GM12878 (cell line): ENCODE measurements at regions not wholly inside any gene's neighbourhood (a gene's known extent, or its start where the extent isn't known, plus 50 kb on each side); places are given as distances from the start of the nearest gene placed in this dataset.

Experiments used
- ATAC-seq: fragments of 200-7000 bp; cut with Tn5 transposase; 3 replicates; pipeline ENCODE4 v1.9.1; 2020; ENCODE audit warnings: mild to moderate bottlenecking, moderate library complexity
- BruUV-seq: library from RNA; stranded (reverse); fragments of 400-500 nt; replicated peaks from 2 replicates; lab custom pipeline; 2021; lab: Mats Ljungman, UMichigan
- CTCF ChIA-PET: fragments of 300-600 bp; sonication (Branson Sonifier 250); formaldehyde crosslinking; extraction: SDS; loops from one replicate; lab custom pipeline; 2021; ENCODE audit warnings: inconsistent platforms; lab: Yijun Ruan, JAX
- POLR2A ChIA-PET: fragments of 350-600 bp; formaldehyde crosslinking; extraction: SDS; loops from one replicate; lab custom pipeline; 2021; ENCODE audit warnings: inconsistent platforms; lab: Charles Lee
- RAD21 ChIA-PET: fragments of 300-600 bp; sonication (Branson Sonifier 250); formaldehyde crosslinking; loops from one replicate; lab custom pipeline; 2023; ENCODE audit warnings: antibody characterized with exemption; ENCODE audit not compliant: unreplicated experiment; lab: Charles Lee
- SMC1A ChIA-PET: fragments of 300-600 bp; sonication (Branson Sonifier 250); formaldehyde crosslinking; loops from one replicate; lab custom pipeline; 2023; ENCODE audit not compliant: unreplicated experiment, uncharacterized antibody; lab: Charles Lee
- DNase-seq: peaks from one replicate; pipeline ENCODE4 v3.0.0-alpha.2; 2011; ENCODE audit warnings: low read depth, low spot score
- FAIRE-seq: peaks from 3 replicates; lab custom pipeline; 2011; peaks lifted over from hg19 to GRCh38; lab: Jason Lieb, UNC
- H2AFZ ChIP-seq: 2 replicates; pipeline ENCODE4 v1.6.0; 2011; ENCODE audit warnings: low read depth, low read length, control low read depth; ENCODE audit not compliant: control insufficient read depth
- H3K27ac ChIP-seq: 2 replicates; pipeline ENCODE4 v1.5.1; 2011; ENCODE audit warnings: control low read depth; ENCODE audit not compliant: control insufficient read depth, insufficient read depth
- H3K27me3 ChIP-seq, 2 experiments: replicated peaks in 1 of 2; 2 replicates each; pipeline versions ENCODE4 v1.6.0 to v1.6.1; 2011; ENCODE audit warnings: low read length in 1 of 2; ENCODE audit not compliant: control insufficient read depth in 2 of 2, insufficient read depth in 2 of 2
- H3K36me3 ChIP-seq, 2 experiments: 2 replicates each; pipeline ENCODE4 v1.5.1; 2011; ENCODE audit warnings: low read length in 1 of 2; ENCODE audit not compliant: control insufficient read depth in 2 of 2, insufficient read depth in 2 of 2
- H3K4me1 ChIP-seq: 2 replicates; pipeline ENCODE4 v1.6.1; 2011; ENCODE audit warnings: mild to moderate bottlenecking, low read length, moderate library complexity, mixed read lengths; ENCODE audit not compliant: control insufficient read depth, insufficient read depth
- H3K4me2 ChIP-seq: 2 replicates; pipeline ENCODE4 v1.6.0; 2011; ENCODE audit warnings: control low read depth; ENCODE audit not compliant: control insufficient read depth, insufficient read depth
- H3K4me3 ChIP-seq: fragments of 200-600 bp; sonication (generic); 2 replicates; pipeline ENCODE4 v1.5.1; 2016
- H3K79me2 ChIP-seq: 2 replicates; pipeline ENCODE4 v1.6.0; 2011; ENCODE audit warnings: low read length; ENCODE audit not compliant: control insufficient read depth, insufficient read depth
- H3K9ac ChIP-seq: 2 replicates; pipeline ENCODE4 v1.8.0; 2011; ENCODE audit warnings: low read length, control low read depth, mixed read lengths; ENCODE audit not compliant: control insufficient read depth, insufficient read depth
- H3K9me3 ChIP-seq: replicated peaks from 3 replicates; pipeline ENCODE4 v1.5.1; 2011; ENCODE audit warnings: mild to moderate bottlenecking, low read length; ENCODE audit not compliant: control insufficient read depth, insufficient read depth
- H4K20me1 ChIP-seq: 2 replicates; pipeline ENCODE4 v1.6.0; 2011; ENCODE audit not compliant: control insufficient read depth, insufficient read depth
- CREM ChIP-seq: IDR thresholded peaks from 2 replicates; pipeline ENCODE4 v1.6.1; 2014; ENCODE audit warnings: antibody characterized with exemption, low read depth
- DPF2 ChIP-seq: fragments of 450-650 bp; IDR thresholded peaks from 2 replicates; pipeline ENCODE4 v1.6.1; 2017; ENCODE audit warnings: mild to moderate bottlenecking
- EGR1 ChIP-seq, 2 experiments: IDR thresholded peaks; 1 replicate in 1 of 2; 2 replicates in 1 of 2; pipeline ENCODE4 v1.6.1; 2011 to 2012; ENCODE audit warnings: low read depth in 2 of 2, low read length in 2 of 2, borderline replicate concordance in 1 of 2, mild to moderate bottlenecking in 1 of 2, moderate library complexity in 1 of 2
- FOS ChIP-seq: IDR thresholded peaks from 3 replicates; pipeline ENCODE4 v1.6.1; 2011; ENCODE audit warnings: borderline replicate concordance; ENCODE audit not compliant: insufficient read length; ENCODE audit errors: extremely low read depth
- GATAD2B ChIP-seq: fragments of 450-650 bp; conservative IDR thresholded peaks from 2 replicates; pipeline ENCODE4 v1.6.1; 2017; ENCODE audit warnings: low read depth, mild to moderate bottlenecking, moderate library complexity
- MEF2A ChIP-seq: IDR thresholded peaks from 2 replicates; pipeline ENCODE4 v1.6.1; 2011; ENCODE audit warnings: low read depth, mild to moderate bottlenecking, low read length, moderate library complexity; ENCODE audit not compliant: insufficient read depth
- MTA3 ChIP-seq: IDR thresholded peaks from 2 replicates; pipeline ENCODE4 v1.6.1; 2012; ENCODE audit warnings: low read length, inconsistent platforms, borderline replicate concordance
- MXI1 ChIP-seq: fragments of 150-350 bp; IDR thresholded peaks from 2 replicates; pipeline ENCODE4 v1.6.1; 2011; ENCODE audit warnings: low read depth, mild to moderate bottlenecking, inconsistent platforms, low read length, improper control_type of control experiment
- MYC ChIP-seq: IDR thresholded peaks from 2 replicates; pipeline ENCODE4 v1.6.1; 2011; ENCODE audit warnings: mild to moderate bottlenecking, low read length, moderate library complexity, inconsistent platforms; ENCODE audit not compliant: insufficient read depth, insufficient replicate concordance, insufficient read length, severe bottlenecking
- PAX5 ChIP-seq: IDR thresholded peaks from 2 replicates; pipeline ENCODE4 v1.6.1; 2011; ENCODE audit warnings: low read depth, low read length, borderline replicate concordance
- RB1 ChIP-seq: fragments of 450-650 bp; formaldehyde crosslinking; IDR thresholded peaks from 2 replicates; pipeline ENCODE4 v1.6.1; 2017; ENCODE audit warnings: mild to moderate bottlenecking, borderline replicate concordance
- RUNX3 ChIP-seq: IDR thresholded peaks from 2 replicates; pipeline ENCODE4 v1.6.1; 2012; ENCODE audit warnings: low read length, inconsistent platforms
- SIX5 ChIP-seq: IDR thresholded peaks from 2 replicates; pipeline ENCODE4 v1.6.1; 2011; ENCODE audit warnings: mild to moderate bottlenecking, low read depth, low read length, moderate library complexity; ENCODE audit not compliant: severe bottlenecking
- TAF1 ChIP-seq: IDR thresholded peaks from 2 replicates; pipeline ENCODE4 v1.6.1; 2011; ENCODE audit warnings: mild to moderate bottlenecking, low read depth, low read length, borderline replicate concordance
- TBL1XR1 ChIP-seq: IDR thresholded peaks from 2 replicates; pipeline ENCODE4 v1.6.1; 2012; ENCODE audit warnings: low read depth, low read length, improper control_type of control experiment
- ZNF217 ChIP-seq: fragments of 450-650 bp; IDR thresholded peaks from 2 replicates; pipeline ENCODE4 v1.6.1; 2017; ENCODE audit warnings: antibody characterized with exemption, mild to moderate bottlenecking
- ZNF622 ChIP-seq: fragments of 450-650 bp; IDR thresholded peaks from 2 replicates; pipeline ENCODE4 v1.6.1; 2017; ENCODE audit warnings: mild to moderate bottlenecking, inconsistent platforms
- WGBS: methylation state at CpG from one replicate; pipeline ENCODE4 v1.1.6; 2016; ENCODE audit warnings: low lambda C conversion rate; ENCODE audit not compliant: insufficient replicate concordance, insufficient coverage; ENCODE audit errors: missing lambda C conversion rate; 5-methylcytosine and 5-hydroxymethylcytosine counted together
- in situ Hi-C: fragments of 300-500 bp; cut with MboI; formaldehyde crosslinking; loops from 9 replicates; pipeline ENCODE4 v1.14.3; 2018; ENCODE audit warnings: mixed read lengths
- intact Hi-C: fragments of 100-400 bp; cut with micrococcal nuclease; formaldehyde crosslinking; loops from one replicate; pipeline ENCODE4 v1.14.2; 2022; ENCODE audit not compliant: unreplicated experiment
- TF ChIP-seq, protein P1 (sequence below): fragments of 450-650 bp; IDR thresholded peaks from 2 replicates; pipeline ENCODE4 v1.6.1; 2018; ENCODE audit warnings: borderline replicate concordance, mild to moderate bottlenecking; ENCODE audit not compliant: partially characterized antibody

DNA sequence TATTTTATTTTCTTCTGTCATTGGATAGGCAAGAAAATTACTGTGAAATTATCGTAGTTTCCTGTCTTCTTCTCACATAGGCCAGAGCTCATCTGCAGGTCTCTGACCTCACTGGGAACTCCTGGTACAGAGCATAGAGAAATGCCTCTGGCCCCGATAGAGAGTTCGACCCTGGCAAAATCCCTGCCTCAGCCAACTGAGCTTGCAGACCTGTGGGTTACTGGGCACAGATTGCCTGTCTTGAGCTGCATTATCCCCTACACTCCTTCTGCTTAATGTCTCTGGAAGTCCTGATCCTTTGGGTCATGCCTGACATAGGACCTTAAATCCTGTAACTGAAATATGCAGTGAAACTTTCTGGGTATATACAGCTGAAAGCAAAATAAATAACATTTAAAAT, 439.3 kb upstream of the CTNND2 start (continued):
- no peak for TF ChIP-seq MEF2A
- no peak for TF ChIP-seq RB1
- TF ChIP-seq EGR1 (IDR thresholded peaks at IDR 0.05; ENCODE audit: borderline replicate concordance in 1 of 2, low read depth in 2 of 2, low read length in 2 of 2), result no peak
- TF ChIP-seq, all 136 proteins: peak for 0

- H3K36me3 ChIP-seq, result no peaks in the 10 kb centered on the region
- H2AFZ ChIP-seq, result no peak overlapping the region
- TF ChIP-seq MYC (no peak), TBL1XR1 (no peak), MXI1 (no peak), SIX5 (no peak), MTA3 (no peak), TAF1 (no peak), RUNX3 (no peak), ZNF622 (no peak), ZNF217 (no peak), CREM (no peak), PAX5 (no peak), DPF2 (no peak), GATAD2B (no peak), FOS (no peak)
- TF ChIP-seq, protein P1, sequence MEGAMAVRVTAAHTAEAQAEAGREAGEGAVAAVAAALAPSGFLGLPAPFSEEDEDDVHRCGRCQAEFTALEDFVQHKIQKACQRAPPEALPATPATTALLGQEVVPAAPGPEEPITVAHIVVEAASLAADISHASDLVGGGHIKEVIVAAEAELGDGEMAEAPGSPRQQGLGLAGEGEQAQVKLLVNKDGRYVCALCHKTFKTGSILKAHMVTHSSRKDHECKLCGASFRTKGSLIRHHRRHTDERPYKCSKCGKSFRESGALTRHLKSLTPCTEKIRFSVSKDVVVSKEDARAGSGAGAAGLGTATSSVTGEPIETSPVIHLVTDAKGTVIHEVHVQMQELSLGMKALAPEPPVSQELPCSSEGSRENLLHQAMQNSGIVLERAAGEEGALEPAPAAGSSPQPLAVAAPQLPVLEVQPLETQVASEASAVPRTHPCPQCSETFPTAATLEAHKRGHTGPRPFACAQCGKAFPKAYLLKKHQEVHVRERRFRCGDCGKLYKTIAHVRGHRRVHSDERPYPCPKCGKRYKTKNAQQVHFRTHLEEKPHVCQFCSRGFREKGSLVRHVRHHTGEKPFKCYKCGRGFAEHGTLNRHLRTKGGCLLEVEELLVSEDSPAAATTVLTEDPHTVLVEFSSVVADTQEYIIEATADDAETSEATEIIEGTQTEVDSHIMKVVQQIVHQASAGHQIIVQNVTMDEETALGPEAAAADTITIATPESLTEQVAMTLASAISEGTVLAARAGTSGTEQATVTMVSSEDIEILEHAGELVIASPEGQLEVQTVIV, result no peak
- TF ChIP-seq, all 136 proteins: peak for 0
- DNase-seq, result no peak
- 23% methylated on average over 3 of the region's 3 CpGs for WGBS
- ChIA-PET SMC1A (no interaction called here), POLR2A (no interaction called here), CTCF (no interaction called here), RAD21 (no interaction called here)
- Histone ChIP-seq H3K4me2 (no peak overlapping the region), H3K9ac (no peak overlapping the region), H3K4me1 (no peaks in the 10 kb centered on the region), H3K4me3 (no peak overlapping the region), H3K9me3 (no peaks in the 10 kb centered on the region), H4K20me1 (no peaks in the 10 kb centered on the region), H3K27ac (no peak overlapping the region), H3K79me2 (no peaks in the 10 kb centered on the region), H3K27me3 (no peaks in the 10 kb centered on the region)
- in situ Hi-C loops (no loop called here), intact Hi-C loops (no loop called here)
- ATAC-seq, result no peak
- no TSS peak for BruUV-seq
- no peak for FAIRE-seq
Observed at GRCh38 chr5:12335938-12336337, 431.7 kb upstream of the CTNND2 start.
